ENCODE measurements at regions not wholly inside any gene's neighbourhood (a gene's known extent, or its start where the extent isn't known, plus 50 kb on each side); places are given as distances from the start of the nearest gene placed in this dataset.

DNA sequence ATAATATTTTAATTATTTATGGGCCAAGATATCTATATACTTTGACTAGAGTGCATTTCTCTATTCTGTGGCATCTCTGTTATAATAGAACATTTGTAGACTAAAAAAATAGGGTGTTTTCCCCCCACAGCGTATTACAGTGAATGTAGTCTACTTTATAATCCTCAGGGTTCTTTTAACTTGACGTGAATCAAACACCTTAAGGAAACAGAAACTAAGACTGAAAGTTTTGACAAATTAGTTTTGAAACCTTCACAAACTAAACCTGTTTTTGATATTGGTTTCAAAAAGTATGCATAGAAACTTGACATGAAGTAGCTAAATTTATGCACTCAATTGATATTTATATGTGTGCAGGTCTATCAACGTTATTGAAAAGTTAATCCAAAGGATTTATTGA lies 1963.1 kb upstream of the TENM3 start:
- TF ChIP-seq, protein P1, sequence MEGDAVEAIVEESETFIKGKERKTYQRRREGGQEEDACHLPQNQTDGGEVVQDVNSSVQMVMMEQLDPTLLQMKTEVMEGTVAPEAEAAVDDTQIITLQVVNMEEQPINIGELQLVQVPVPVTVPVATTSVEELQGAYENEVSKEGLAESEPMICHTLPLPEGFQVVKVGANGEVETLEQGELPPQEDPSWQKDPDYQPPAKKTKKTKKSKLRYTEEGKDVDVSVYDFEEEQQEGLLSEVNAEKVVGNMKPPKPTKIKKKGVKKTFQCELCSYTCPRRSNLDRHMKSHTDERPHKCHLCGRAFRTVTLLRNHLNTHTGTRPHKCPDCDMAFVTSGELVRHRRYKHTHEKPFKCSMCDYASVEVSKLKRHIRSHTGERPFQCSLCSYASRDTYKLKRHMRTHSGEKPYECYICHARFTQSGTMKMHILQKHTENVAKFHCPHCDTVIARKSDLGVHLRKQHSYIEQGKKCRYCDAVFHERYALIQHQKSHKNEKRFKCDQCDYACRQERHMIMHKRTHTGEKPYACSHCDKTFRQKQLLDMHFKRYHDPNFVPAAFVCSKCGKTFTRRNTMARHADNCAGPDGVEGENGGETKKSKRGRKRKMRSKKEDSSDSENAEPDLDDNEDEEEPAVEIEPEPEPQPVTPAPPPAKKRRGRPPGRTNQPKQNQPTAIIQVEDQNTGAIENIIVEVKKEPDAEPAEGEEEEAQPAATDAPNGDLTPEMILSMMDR (IDR thresholded peaks at IDR 0.05; ENCODE audit: control insufficient read depth, extremely low read depth, insufficient read depth): no peak
- no peak overlapping the region for H3K4me3 ChIP-seq (ENCODE audit: low read depth, low read length)
- no peak for DNase-seq (ENCODE audit: low read depth)

DNA sequence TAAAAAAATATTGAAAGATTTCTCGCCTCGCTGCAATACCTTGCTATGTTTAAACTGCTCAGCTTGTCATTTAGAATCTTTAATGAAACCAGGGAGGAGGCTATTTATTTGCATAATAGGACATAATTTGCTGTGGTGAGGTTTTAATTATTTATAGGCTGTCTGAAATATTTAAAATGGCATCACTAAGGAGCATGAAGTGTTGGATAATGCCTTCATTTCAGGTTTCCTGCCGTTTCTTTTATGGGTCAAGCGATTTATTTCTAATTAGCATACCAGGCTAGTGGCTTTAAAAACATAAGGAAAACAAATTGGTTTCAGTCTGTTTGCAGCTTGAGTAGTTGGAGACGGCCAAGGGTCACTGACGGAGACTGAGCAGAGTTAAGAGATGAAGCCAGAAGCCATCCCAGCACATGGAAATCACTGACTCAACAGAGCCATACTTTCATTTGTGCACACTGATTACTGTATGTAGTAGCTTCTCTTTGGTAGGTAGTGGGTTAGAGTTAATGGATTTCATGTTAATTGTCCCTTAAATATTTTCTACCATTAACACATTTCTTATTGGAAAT lies 1962.4 kb upstream of the TENM3 start:
- H3K4me3 ChIP-seq (ENCODE audit: low read depth, low read length): no peak overlapping the region
- TF ChIP-seq, protein P1 (IDR thresholded peaks at IDR 0.05; ENCODE audit: control insufficient read depth, extremely low read depth, insufficient read depth): no peak
- no peak for DNase-seq (ENCODE audit: low read depth)

DNA sequence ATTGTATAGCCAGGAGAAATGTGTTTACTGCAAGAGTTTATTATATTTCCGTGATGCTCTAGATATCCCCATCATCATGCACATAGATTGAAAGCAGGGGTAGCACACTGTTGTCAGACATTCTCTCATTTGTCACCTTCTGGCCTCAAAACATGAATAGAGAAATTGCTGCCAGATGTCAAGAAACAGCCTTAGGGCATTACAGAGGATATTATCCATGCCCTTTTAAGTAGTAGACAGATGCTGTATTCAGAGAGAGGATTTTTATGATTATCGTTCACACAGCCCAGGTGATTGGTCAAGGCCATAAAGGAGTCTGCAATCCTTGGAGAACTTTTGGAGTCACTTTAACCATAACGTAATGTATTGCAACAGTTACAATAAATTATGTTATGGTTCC lies 1961.5 kb upstream of the TENM3 start:
- TF ChIP-seq, protein P1 (IDR thresholded peaks at IDR 0.05; ENCODE audit: control insufficient read depth, extremely low read depth, insufficient read depth): no peak
- no peak overlapping the region for H3K4me3 ChIP-seq (ENCODE audit: low read depth, low read length)
- DNase-seq (ENCODE audit: low read depth): no peak

DNA sequence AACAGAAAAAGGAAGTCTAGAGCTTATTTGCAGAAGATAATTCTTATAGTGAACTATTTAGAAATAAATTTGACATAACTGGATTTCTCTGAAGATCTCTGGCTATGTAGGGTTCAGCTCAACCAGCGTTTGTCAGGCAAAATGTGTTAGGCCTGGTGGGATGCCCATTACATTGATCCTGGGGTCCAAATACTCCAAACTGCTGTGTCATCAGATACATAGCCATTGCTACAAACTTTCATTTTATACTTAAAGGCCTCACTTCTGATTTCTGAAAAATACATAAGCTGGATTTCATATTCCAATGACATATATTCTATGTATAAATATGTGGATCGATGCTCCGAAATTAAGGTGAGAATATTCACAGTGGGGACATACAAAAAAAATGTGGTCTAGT lies 1958.9 kb upstream of the TENM3 start:
- no peak overlapping the region for H3K4me3 ChIP-seq (ENCODE audit: low read depth, low read length)
- TF ChIP-seq, protein P1 (IDR thresholded peaks at IDR 0.05; ENCODE audit: control insufficient read depth, extremely low read depth, insufficient read depth): no peak

DNA sequence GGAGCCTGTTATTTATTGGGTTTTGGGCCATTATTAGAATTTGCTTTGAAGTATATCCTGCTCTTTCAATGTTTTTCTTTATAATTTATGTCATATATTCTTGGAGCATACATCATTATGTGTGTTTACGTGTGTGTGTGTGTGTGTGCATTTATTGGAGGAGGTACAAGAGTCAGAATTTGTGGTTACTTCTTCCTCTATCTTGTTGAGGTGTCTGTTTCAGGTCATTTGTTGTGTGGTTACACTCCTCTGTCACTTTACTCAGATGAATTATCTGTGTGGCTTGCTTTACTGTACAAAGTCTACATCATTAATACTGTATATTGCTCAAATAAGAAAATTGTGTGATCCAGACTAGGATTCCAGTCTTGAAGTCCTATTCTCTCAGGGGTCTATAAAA lies 1957.4 kb upstream of the TENM3 start:
- TF ChIP-seq, protein P1 (IDR thresholded peaks at IDR 0.05; ENCODE audit: control insufficient read depth, extremely low read depth, insufficient read depth): no peak
- no peak for DNase-seq (ENCODE audit: low read depth)
- H3K4me3 ChIP-seq (ENCODE audit: low read depth, low read length): no peak overlapping the region

More for the DNA sequence above, 1958.9 kb upstream of the TENM3 start:
- no peak for DNase-seq (ENCODE audit: low read depth)

DNA sequence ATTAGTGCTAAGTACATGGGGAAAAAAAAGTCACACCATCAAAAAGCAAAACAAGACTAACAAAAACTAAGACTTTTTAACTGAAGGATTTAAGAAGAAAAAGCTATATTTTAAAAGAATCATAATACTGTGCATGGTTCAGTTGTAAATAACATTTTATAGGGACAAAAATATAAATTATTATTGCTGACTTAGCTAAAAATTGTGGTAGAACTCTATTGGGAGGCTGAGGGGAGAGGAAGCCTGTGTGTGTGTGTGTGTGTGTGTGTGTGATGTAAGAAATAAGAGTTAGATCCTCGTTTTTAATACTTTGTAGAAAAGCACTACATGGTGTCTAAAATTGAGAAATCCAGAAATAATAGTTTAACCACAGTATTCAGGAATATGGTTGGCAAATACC lies 1950.9 kb upstream of the TENM3 start:
- no peak for DNase-seq (ENCODE audit: low read depth)
- H3K4me3 ChIP-seq (ENCODE audit: low read depth, low read length): no peak overlapping the region
- TF ChIP-seq, protein P1 (IDR thresholded peaks at IDR 0.05; ENCODE audit: control insufficient read depth, extremely low read depth, insufficient read depth): no peak

DNA sequence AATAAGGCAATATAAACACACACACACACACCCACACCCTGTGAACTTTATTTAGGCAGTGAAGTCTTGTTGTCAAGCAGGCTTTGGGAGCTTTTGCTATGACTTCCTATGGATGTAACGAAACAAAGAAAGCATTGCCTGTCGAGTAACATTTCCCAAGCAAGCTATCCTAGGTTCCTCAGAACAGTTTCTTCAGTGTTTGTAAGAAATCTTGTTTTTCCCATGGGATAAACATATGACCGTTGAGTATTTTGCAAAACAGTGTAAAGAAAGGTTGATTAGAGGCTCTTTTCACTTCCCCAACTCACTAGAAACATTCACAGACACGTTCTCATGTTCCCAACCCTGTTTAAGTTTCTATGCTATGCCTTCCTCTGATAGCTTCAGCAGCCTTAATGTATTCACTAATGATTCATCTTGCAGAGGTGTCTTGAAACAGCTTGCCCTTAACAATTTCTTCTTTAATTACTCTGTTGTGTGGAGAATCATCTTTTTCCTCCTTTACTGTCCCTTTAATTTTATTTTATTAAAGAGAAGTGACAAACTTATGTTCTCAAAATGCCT lies 1947.1 kb upstream of the TENM3 start:
- DNase-seq (ENCODE audit: low read depth): no peak
- TF ChIP-seq, protein P1 (IDR thresholded peaks at IDR 0.05; ENCODE audit: control insufficient read depth, extremely low read depth, insufficient read depth): no peak
- H3K4me3 ChIP-seq (ENCODE audit: low read depth, low read length): no peak overlapping the region

Data from LNCaP clone FGC (cell line).